Transverse colon (tissue), 3 donors: ENCODE measurements at regions not wholly inside any gene's neighbourhood (a gene's known extent, or its start where the extent isn't known, plus 50 kb on each side); places are given as distances from the start of the nearest gene placed in this dataset.

Experiments used
- CTCF ChIP-seq, 5 experiments: fragments of 200-600 bp in 3 of 5; fragments of 450-650 bp in 2 of 5; sonication (generic) in 3 of 5; IDR thresholded peaks; 1 replicate in 2 of 5; 2 replicates in 3 of 5; pipeline ENCODE4 v1.5.1; 2016 to 2017; ENCODE audit warnings: antibody characterized with exemption in 5 of 5, inconsistent platforms in 3 of 5, mild to moderate bottlenecking in 2 of 5, moderate library complexity in 1 of 5
- POLR2A ChIP-seq: fragments of 450-650 bp; IDR thresholded peaks from one replicate; pipeline ENCODE4 v1.6.1; 2016; ENCODE audit warnings: antibody characterized with exemption, mild to moderate bottlenecking, moderate library complexity

GRCh38 chr12:28027947-28028724, 55.6 kb upstream of the PTHLH start:
- TF ChIP-seq CTCF (IDR thresholded peaks at IDR 0.05) (no peak), POLR2A (no peak)
